ENCODE measurements at regions not wholly inside any gene's neighbourhood (a gene's known extent, or its start where the extent isn't known, plus 50 kb on each side); places are given as distances from the start of the nearest gene placed in this dataset.

DNA sequence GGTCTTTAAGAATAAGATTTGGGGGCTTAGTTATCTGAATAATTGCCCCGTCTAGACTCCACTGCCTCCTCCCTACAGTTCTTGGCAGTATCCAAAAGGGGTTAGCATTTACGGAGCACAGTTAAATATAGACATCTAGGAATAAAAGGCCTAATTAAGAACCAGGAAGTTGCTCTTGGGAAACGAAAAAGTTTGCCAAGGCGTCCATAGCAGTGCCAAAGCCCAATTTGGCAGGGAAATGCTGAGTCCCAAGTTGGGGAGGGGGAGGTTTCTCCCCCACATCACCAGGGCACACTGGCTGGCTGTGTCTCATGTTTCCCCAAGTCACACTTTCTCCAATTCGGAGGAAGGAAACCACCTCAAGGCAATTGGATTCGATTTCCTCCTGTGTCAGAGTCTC lies 338.7 kb downstream of the FBXW7 start:
- Histone ChIP-seq H3K14ac (ENCODE audit: insufficient read depth, low read length) (no peak overlapping the region), H3K4me2 (ENCODE audit: insufficient read depth, insufficient read length, low read length) (no peak overlapping the region), H3K27ac (ENCODE audit: insufficient read length, low read depth, low read length) (no peak overlapping the region), H3K56ac (ENCODE audit: insufficient read length, low read depth, low read length) (no peak overlapping the region), H4K91ac (ENCODE audit: insufficient read length, low read depth, low read length) (no peak overlapping the region), H3K4ac (ENCODE audit: low read depth, low read length) (no peak overlapping the region), H2BK12ac (ENCODE audit: insufficient read length, low read depth, low read length) (no peak overlapping the region), H2BK5ac (ENCODE audit: insufficient read length, low read length) (no peak overlapping the region), H2AFZ (ENCODE audit: low read length) (no peak overlapping the region), H2AK5ac (ENCODE audit: insufficient read length, low read length) (no peak overlapping the region), H3T11ph (ENCODE audit: low read length) (no peak overlapping the region), H3K9ac (ENCODE audit: extremely low read depth, insufficient read length, low read length) (no peak overlapping the region), H3K79me1 (ENCODE audit: insufficient read depth, low read depth, low read length, poor library complexity, severe bottlenecking) (no peaks in the 10 kb centered on the region), H3K27me3 (ENCODE audit: insufficient read depth, low read length) (no peaks in the 10 kb centered on the region), H3K18ac (ENCODE audit: insufficient read length, low read depth, low read length) (no peak overlapping the region), H3K23me2 (ENCODE audit: insufficient read length, low read depth, low read length, poor library complexity, severe bottlenecking) (no peaks in the 10 kb centered on the region), H3K4me1 (ENCODE audit: insufficient read depth, low read length) (no peaks in the 10 kb centered on the region), H2BK20ac (ENCODE audit: low read depth, low read length, poor library complexity, severe bottlenecking) (no peak overlapping the region), H3K9me3 (ENCODE audit: control insufficient read depth, low read depth, low read length) (no peaks in the 10 kb centered on the region), H4K20me1 (ENCODE audit: control insufficient read depth, insufficient read depth, insufficient read length) (no peaks in the 10 kb centered on the region), H4K5ac (ENCODE audit: insufficient read length, low read depth, low read length) (no peak overlapping the region), H2BK120ac (ENCODE audit: low read depth, low read length, poor library complexity, severe bottlenecking) (no peak overlapping the region), H3K79me2 (ENCODE audit: insufficient read depth, low read length) (no peaks in the 10 kb centered on the region), H2BK15ac (ENCODE audit: low read depth, low read length) (no peak overlapping the region), H3K23ac (ENCODE audit: insufficient read length, low read depth, low read length) (no peak overlapping the region), H4K8ac (replicated peaks; ENCODE audit: insufficient read length, low read depth, low read length) (no peak overlapping the region)
- no peak overlapping the region for H3K4me3 Mint-ChIP-seq
- peaks cover 0 to 5% of the 10 kb centered on the region in 2 experiments; a peak in 2 of 4 replicates for H3K4me1 Mint-ChIP-seq
- no CpG with 5 or more reads among the region's 6 CpGs for WGBS (ENCODE audit: extremely low coverage, insufficient read length, low lambda C conversion rate)
- no peaks in the 10 kb centered on the region; the same call in none of the 2 replicates for H3K27me3 Mint-ChIP-seq (ENCODE audit: low read depth)
- H3K9me3 Mint-ChIP-seq = no peaks in the 10 kb centered on the region; a peak in 1 of 5 replicates
- no peak for DNase-seq
- H3K27ac Mint-ChIP-seq = no peak overlapping the region
- no peaks in the 10 kb centered on the region; a peak in 1 of 7 replicates for H3K36me3 Mint-ChIP-seq (ENCODE audit: insufficient read depth in 1 of 3, low read depth in 3 of 3)
- TF ChIP-seq, protein P1, sequence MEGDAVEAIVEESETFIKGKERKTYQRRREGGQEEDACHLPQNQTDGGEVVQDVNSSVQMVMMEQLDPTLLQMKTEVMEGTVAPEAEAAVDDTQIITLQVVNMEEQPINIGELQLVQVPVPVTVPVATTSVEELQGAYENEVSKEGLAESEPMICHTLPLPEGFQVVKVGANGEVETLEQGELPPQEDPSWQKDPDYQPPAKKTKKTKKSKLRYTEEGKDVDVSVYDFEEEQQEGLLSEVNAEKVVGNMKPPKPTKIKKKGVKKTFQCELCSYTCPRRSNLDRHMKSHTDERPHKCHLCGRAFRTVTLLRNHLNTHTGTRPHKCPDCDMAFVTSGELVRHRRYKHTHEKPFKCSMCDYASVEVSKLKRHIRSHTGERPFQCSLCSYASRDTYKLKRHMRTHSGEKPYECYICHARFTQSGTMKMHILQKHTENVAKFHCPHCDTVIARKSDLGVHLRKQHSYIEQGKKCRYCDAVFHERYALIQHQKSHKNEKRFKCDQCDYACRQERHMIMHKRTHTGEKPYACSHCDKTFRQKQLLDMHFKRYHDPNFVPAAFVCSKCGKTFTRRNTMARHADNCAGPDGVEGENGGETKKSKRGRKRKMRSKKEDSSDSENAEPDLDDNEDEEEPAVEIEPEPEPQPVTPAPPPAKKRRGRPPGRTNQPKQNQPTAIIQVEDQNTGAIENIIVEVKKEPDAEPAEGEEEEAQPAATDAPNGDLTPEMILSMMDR (conservative IDR thresholded peaks at IDR 0.05) = no peak
